NAMALWA (cell line): ENCODE measurements at regions not wholly inside any gene's neighbourhood (a gene's known extent, or its start where the extent isn't known, plus 50 kb on each side); places are given as distances from the start of the nearest gene placed in this dataset.

Experiments
- DNase-seq: peaks from one replicate; pipeline ENCODE4 v3.0.0-alpha.2; 2015; ENCODE audit warnings: low spot score

DNA sequence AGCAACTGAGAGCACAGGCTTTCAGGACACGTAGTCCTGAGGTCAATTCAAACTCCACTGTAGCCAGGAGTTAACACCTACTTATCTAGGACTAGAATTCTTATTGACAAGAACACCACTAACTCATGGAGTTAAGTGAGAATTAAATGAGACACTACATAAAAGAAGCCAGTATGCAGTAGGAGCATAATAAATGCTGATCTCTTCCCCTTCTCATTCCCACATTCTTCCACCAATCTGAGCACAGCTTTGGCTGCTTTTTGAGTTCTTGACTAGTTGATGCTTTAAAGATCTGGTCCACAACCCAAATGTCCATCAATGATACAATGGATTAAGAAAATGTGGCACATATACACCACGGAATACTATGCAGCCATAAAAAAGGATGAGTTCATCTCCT, 55.2 kb downstream of the TTC32 start:
- no peak for DNase-seq

DNA sequence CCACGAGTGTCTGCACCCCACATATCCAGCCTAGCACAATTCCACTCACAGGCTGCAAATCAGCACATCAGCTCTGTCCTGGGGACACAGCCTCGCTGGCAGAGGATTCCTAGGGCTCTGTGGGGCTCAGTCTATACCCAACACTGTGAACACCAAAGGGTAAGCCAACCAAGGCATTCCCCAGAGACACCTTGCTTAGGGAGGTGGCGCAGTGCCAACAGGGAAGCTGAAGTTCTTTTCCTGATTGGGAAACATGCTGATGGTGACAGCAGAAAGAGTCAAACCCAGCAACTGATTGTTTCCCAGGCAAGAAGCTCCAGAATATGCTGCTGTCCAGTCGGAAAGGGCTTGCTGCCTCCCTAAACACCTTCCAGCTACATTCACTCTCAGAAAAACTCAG, 55.8 kb downstream of the TTC32 start:
- DNase-seq = no peak

- no peak for DNase-seq
Measured at GRCh38 chr2:19845323-19845920, 56.4 kb downstream of the TTC32 start.

DNA sequence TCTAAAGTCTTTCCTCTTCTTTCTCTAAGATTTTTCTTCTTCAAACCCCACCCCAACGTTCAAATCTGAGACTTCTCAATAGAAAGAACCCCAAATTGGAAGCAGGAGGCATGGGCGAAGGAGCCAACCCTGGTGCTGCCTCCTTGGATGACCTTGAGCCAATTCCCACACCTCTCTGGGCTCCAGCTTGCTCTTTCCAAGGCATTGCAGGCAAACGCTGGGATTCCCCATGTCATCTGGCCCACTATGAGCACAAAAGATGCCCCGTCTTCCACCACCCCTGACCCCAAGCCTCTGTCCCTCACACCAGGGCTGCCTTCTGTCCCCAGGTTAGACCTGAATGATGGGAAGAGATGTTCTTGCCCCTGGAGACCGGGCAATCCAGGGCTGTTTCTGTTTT, 57.0 kb downstream of the TTC32 start:
- DNase-seq = no peak

DNA sequence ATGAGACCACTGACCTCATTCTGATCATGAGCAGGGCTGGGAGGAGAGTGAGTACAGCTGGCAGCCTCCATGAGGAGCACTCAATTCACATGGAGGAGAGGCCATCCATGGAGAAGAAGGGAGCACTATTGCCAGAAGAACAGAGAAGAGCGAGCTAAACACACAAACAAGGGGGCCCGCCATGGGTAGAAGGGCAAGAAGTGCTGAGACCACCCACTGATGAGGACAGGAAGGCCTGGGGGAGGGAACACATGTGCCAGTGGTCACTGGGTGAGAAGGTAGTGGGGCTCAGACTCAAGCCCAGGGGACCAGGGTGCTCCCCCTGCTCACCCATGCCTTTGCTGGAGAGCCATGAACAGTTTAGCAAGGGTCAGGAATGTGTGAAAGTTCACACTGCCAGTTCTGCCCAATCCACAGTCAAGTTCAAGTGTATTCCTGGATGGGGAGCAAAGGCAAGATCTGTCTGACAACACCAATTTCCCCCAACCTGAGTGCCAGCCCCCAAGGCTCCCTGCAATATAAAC, 57.7 kb downstream of the TTC32 start:
- DNase-seq = no peak

DNA sequence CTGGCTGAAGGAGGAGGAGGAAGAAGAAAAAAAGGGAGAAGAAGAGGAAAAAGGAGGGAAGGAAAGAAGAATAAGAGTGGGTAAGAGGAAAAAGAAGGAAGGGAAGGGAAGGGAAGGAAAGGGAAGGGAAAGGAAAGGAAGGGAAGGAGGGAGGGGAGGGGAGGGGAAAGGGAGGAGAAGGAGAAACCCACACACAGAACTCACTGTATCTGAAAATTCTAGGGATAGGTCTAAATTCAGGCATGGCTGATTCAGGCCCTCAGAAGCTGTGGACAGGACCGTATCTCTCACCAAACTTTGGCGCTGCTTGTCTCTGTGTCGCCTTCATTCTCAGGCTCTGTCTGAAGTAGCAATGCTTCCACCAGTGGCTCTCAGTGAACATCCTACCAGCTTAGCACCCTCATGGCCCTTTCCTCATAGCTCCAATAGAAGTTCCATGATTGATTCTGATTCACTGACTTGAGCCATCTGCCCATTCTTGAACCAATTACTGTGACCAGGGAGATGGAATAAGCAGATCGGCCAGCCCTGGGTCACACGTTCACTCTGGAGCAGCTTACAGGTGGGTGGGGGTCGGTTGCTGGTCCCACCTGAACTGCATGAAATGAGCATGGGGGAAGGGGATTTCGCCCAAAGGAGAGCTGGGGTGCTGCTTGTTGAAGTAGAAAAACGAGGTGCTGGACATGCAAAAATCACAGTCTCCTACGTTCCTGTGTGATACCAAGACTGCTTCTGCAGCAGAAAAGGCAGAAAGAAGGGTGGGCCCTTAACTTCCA, 59.7 kb downstream of the TTC32 start:
- DNase-seq = no peak

- no peak for DNase-seq
Measured at GRCh38 chr2:19839438-19839837, 62.3 kb downstream of the TTC32 start.

DNA sequence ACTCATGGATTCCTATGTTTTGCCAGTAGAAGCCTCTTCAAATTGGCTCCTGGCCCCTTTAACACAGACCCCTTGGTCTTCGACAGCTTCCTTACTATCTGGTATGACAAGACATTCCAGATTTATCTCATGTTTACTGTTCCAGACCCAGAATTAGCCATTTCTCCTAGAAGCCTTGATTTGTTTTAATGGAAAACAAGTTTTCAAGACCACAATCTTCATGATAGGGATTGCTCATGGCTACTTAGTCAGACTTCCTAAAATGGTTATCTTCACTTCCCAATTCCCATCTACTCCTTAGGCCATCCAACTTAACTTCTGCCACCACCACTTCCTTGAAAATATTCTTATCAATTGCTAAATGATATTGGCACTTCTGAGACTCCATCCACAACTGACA, 63.2 kb downstream of the TTC32 start:
- DNase-seq = no peak

DNA sequence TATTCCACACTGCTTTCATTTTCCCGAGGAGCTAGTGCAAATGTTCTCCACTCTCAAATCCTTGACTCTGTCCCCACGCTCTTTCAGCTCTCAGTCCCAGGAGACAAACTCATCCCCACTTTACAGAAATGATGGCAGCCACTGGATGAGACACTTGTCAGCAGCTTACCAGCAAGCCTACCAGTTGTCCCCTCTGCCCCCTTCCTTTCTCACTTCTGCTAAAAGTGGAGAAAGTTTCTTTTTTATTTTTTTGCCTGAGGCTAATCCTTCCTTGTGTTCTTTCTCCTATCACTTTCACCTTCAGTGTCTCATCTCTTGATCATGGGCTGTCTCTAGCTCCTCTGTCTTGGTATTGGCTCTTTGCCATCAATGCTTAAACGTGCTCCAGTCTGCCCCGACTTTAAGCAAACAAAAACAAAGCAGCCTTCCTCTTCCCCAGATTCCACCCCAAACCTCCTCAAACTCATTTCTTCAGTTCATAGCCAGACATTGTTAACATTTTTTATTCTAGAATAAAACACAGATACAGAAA, 64.5 kb downstream of the TTC32 start:
- no peak for DNase-seq

GRCh38 chr2:19835781-19836281, 66.0 kb downstream of the TTC32 start:
- no peak for DNase-seq

GRCh38 chr2:19833978-19834377, 67.8 kb downstream of the TTC32 start:
- no peak for DNase-seq

DNA sequence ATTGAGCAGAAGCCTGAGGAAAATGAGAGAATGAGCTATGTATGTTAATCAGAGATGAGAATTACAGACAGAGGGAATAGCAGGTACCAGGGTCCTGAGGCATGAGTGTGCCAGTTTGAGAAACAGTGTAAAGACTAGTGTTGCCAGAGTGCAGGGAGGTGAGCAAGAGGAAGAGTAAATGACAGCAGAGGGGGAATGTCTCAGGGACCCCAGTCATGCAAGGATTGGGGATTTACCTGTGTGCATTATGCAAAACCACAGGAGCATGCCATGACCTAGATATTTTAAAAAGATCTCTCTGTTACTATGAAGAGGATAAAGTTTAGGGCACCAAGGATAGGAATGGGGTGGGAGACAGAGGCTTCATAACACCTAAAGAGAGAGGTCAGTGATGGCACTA, 72.1 kb downstream of the TTC32 start:
- DNase-seq = no peak

- no peak for DNase-seq
Measured at GRCh38 chr2:19826874-19827273, 74.9 kb downstream of the TTC32 start.

- no peak for DNase-seq
Measured at GRCh38 chr2:19823507-19823906, 78.3 kb downstream of the TTC32 start.

DNA sequence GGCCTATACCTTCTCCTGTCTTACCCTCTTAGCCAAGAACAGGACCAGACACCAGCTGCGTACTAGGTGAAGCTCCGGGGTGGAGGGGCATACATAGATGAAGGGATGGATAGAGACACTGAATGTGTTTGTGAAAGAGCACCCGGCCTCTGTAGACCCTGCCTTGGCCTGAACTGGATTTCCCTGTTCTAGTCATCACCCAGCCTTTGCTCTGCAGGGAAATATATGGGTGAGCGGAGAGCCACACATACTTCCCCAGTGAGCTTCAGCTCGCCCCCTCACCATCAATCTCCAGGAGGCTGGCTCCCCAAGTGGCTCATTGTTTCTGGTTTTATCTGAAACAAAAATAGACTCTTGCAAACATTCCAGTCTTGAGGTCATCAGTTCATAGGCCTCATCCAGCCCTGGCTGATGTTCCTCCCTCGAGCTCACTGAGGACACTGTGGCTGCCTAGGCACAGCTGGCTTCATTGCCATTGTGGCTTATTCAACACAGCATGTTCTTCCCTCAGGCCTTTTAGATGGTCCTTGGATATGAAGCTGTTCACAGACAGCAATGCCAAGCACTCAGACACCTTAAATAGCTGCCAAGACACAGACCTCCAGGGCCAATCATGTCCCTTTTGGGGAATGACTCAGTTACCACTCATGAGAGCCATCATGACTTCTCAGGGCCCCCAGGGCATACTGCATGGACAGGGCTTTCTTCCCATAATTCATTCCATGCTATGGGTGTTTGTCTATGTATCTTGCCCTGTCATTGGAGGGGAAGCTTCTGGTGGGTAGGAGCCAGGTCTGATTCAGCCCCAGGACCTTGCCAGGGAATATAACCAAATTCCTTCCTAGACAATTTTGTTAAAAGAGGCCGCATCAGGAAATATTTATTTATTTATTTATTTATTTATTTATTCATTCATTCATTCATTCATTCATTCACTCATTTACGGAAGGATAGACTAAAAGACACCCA, 82.4 kb downstream of the TTC32 start:
- DNase-seq = no peak

DNA sequence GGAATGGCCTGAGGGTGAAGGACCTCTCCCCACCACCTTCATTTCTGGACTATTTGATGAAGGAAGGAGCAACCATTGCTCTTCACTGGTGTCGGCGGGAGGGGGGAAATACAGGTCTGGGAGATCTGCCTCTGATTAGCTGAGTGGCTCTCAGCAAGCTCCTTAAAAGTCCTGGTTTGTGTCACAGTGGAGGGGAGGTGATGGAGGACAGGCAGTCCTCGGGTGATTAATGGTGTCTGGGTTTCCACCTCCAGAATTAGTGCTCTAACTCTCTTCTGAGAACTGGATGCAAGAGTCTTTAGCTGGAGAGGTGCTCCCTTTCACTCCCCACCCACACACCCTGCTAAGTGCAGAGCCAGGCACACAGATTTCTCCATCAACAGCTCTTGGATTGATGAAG, 83.2 kb downstream of the TTC32 start:
- no peak for DNase-seq

- no peak for DNase-seq
Measured at GRCh38 chr2:19818039-19818438, 83.7 kb downstream of the TTC32 start.

DNA sequence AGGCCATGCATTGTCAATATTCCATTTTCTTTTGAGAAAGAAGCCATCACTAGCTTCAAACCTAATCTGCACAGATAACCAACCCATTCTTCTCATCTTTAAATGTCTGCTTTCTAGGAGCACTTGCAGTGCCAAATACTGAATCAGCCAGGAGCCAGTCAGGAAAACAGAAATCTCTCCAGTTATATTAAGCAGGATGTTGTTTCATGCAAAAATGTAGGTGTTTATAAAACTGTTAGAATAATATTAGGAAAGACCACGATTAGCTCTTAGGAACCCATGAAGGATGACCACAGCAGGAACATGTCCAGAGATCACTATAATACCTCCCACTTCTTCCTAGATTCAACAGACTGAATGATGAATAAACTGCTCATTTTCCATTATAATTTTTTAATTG, 86.0 kb downstream of the TTC32 start:
- DNase-seq = no peak

DNA sequence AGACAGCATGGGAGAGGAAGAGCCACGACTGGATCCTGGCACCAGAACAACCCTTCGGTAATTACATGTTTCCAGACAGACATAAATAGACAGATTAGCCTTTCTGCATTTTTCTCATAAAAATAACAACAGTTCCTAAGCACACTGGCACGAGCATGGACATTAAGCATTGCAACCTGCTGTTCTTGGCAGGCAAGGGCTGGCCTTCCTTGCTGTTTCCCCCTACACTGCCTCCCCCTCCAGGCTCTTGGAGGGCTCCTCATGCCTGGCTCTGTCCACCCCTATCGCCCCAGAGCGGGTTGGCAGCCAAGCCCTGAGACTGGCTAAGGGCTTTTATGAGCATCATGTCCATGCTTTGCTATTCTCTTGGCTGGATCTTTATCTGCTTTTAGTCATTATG, 89.6 kb downstream of the TTC32 start:
- no peak for DNase-seq

GRCh38 chr2:19811186-19811585, 90.6 kb downstream of the TTC32 start:
- no peak for DNase-seq

GRCh38 chr2:19810637-19811036, 91.1 kb downstream of the TTC32 start:
- DNase-seq = no peak

DNA sequence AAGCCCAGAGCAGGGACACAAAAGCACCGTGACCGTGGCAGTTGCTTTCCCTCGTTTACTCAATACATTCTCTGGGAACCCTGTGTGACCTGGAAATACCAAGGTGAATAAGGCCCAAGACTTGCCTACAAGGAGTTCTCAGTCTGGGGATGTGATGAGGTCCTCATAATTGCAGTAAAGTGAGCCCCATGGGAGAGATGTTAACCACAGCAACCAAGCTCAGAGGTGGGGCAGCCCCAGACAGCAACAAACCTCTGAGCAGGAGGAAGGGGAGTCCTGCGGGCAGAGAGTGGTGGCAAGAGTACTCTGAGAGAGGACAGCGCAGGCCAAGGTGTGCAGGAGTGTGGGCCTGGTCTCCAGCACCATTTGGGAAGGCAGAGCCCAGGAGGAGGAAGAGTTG, 91.6 kb downstream of the TTC32 start:
- no peak for DNase-seq
